Aorta (tissue), 5 donors: ENCODE measurements at regions not wholly inside any gene's neighbourhood (a gene's known extent, or its start where the extent isn't known, plus 50 kb on each side); places are given as distances from the start of the nearest gene placed in this dataset.

Source experiments
- ATAC-seq: fragments of 200-7000 bp; cut with Tn5 transposase; one replicate; pipeline ENCODE4 v1.9.1; 2022; ENCODE audit warnings: moderate library complexity; ENCODE audit not compliant: low FRiP score
- DNase-seq, 2 donors: peaks; one replicate each; pipeline ENCODE4 v3.0.0-alpha.2; 2020
- H3K27ac ChIP-seq, 2 donors: one replicate each; pipeline ENCODE4 v1.5.1; 2013; ENCODE audit warnings: low read length in 2 of 2, mild to moderate bottlenecking in 2 of 2, moderate library complexity in 2 of 2, control low read depth in 1 of 2, inconsistent platforms in 1 of 2, low read depth in 1 of 2
- H3K27me3 ChIP-seq, 2 donors: one replicate each; pipeline ENCODE4 v1.6.1; 2013; ENCODE audit warnings: control low read depth in 1 of 2, low read length in 1 of 2, mild to moderate bottlenecking in 1 of 2, moderate library complexity in 1 of 2; ENCODE audit not compliant: insufficient read depth in 2 of 2, control insufficient read depth in 1 of 2
- H3K36me3 ChIP-seq, 2 donors: one replicate each; pipeline ENCODE4 v1.6.1; 2013; ENCODE audit warnings: control low read depth in 1 of 2, low read length in 1 of 2, mild to moderate bottlenecking in 1 of 2; ENCODE audit not compliant: insufficient read depth in 2 of 2, control insufficient read depth in 1 of 2
- H3K4me1 ChIP-seq, 2 donors: one replicate each; pipeline ENCODE4 v1.6.1; 2013; ENCODE audit warnings: low read length in 2 of 2, control low read depth in 1 of 2, mild to moderate bottlenecking in 1 of 2, moderate library complexity in 1 of 2; ENCODE audit not compliant: insufficient read depth in 2 of 2, control insufficient read depth in 1 of 2
- H3K4me3 ChIP-seq, 2 donors: one replicate each; pipeline ENCODE4 v1.5.1; 2013; ENCODE audit warnings: low read length in 2 of 2, control low read depth in 1 of 2, mild to moderate bottlenecking in 1 of 2
- H3K9me3 ChIP-seq: one replicate; pipeline ENCODE4 v1.6.1; 2013; ENCODE audit warnings: mild to moderate bottlenecking, low read length; ENCODE audit not compliant: control insufficient read depth
- WGBS, 2 donors: extraction: QIAGEN DNeasy Blood & Tissue Kit; methylation state at CpG; one replicate each; pipeline ENCODE4 v1.1.7; 2013; 5-methylcytosine and 5-hydroxymethylcytosine counted together
- intact Hi-C, 2 donors: fragments of 100-400 bp; cut with DNase I; formaldehyde crosslinking; loops; one replicate each; pipeline versions ENCODE4 v1.14.2 to v1.15.0; 2022
- donor health status: healthy with polysubstance abuse.
- donor health status: Bipolar disorder and iron deficiency.
- donor health status: DM: no; HTN: no; CAD: no.
- donor health status: DM: no; HTN: no; CAD: no.
- donor health status: DM: yes; HTN: yes; CAD: no.

DNA sequence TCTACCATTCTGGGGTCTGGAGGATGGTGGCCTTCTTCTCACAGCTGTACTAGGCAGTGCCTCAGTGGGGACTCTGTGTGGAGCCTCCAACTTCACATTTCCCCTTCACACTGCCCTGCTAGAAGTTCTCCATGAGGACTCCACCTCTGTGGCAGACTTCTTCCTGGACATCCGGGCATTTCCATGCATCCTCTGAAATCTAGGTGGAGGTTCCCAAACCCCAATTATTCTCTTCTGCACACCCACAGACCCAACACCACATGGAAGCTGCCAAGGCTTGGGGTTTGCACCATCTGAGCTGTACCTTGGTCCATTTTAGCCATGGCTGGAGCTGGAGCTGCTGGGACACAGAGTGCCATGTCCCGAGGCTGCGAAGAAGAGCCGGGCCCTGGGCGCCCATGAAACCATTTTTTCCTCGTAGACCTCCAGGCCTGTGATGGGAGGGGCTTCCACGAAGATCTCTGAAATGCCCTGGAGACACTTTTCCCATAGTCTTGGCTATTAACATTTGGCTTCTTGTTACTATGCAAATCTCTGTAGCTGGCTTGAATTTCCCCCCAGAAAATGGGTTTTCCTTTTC is 170.5 kb downstream of the FOXD2 start:
- H3K36me3 ChIP-seq = no peaks in the 10 kb centered on the region
- WGBS, 2 donors = 95 to 96% methylated on average over 7 of the region's 7 CpGs
- DNase-seq = no peak
- H3K9me3 ChIP-seq = peaks cover 6% of the 10 kb centered on the region
- H3K27me3 ChIP-seq = no peaks in the 10 kb centered on the region
- H3K27ac ChIP-seq = no peak overlapping the region
- intact Hi-C loops = no loop called here
- H3K4me1 ChIP-seq = no peaks in the 10 kb centered on the region
- ATAC-seq = no peak
- no peak overlapping the region for H3K4me3 ChIP-seq

DNA sequence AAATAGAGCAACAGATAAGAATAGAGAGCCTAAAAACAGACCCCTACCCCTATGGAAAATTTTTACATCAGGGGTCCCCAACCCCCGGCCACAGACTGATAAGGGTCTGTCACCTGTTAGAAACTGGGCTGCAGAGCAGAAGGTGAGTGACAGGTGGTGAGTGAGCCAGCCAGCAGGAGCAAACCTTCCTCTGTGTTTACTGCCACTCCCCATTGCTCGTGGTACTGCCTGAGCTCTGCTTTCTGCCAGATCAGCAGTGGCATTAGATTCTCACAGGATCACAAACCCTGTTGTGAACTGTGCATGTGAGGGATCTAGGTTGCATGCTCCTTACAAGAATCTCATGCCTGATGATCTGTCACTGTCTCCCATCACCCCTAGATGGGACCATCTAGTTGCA is 174.1 kb downstream of the FOXD2 start:
- Histone ChIP-seq H3K9me3 (peaks cover 4% of the 10 kb centered on the region), H3K36me3 (no peaks in the 10 kb centered on the region), H3K27ac (no peak overlapping the region), H3K27me3 (no peaks in the 10 kb centered on the region), H3K4me3 (no peak overlapping the region), H3K4me1 (no peaks in the 10 kb centered on the region)
- DNase-seq (no peak), ATAC-seq (no peak)
- intact Hi-C loops = no loop called here
- whole genome bisulfite sequencing, 2 donors = 75 to 79% methylated on average over 2 of the region's 2 CpGs

DNA sequence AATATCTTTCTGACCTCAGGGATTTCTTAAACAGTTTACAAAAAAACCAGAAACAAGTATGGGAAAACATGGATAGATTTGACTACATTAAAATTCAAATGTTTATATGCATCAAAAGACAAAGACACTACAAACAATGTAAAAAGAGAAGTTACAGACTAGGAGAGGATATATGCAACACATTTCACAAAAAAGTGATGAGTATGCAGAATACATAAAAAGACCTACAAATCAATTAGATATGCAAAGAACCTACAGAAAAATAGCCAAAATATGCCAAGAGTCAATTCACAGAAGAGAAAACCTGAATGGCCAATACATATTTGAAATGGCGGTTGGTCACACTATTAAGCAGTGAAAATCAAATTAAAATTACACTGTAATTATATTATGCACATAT is 175.0 kb downstream of the FOXD2 start:
- Histone ChIP-seq H3K36me3 (no peaks in the 10 kb centered on the region), H3K27me3 (no peaks in the 10 kb centered on the region), H3K4me3 (no peak overlapping the region), H3K27ac (no peak overlapping the region), H3K9me3 (peaks cover 2% of the 10 kb centered on the region), H3K4me1 (no peaks in the 10 kb centered on the region)
- no peak for DNase-seq
- intact Hi-C loops = no loop called here
- WGBS, 2 donors = 97% methylated on average over 1 of the region's 1 CpG
- ATAC-seq = no peak

DNA sequence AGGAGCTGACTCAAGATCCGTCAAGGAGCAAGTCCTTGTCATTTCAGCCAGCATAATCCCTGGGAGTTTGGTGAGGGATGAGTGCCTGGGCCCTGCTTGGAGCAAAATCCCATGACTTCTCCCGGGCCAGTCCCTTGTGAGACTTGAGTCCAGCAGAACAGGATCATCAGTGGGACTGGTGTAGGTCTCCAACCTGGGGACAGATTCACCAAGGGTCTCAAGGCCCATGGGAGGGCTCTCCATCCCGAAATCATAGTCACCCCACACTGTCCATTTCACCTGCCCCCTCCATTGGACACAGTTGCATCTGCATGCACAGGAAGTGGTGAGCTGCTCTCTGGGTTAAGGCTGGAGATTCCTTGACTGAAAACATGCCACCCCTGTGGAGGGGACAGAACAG is 178.2 kb downstream of the FOXD2 start:
- H3K36me3 ChIP-seq = no peaks in the 10 kb centered on the region
- DNase-seq (no peak), ATAC-seq (no peak)
- no peak overlapping the region for H3K27ac ChIP-seq
- no peaks in the 10 kb centered on the region for H3K27me3 ChIP-seq
- H3K4me3 ChIP-seq = no peak overlapping the region
- no peaks in the 10 kb centered on the region for H3K9me3 ChIP-seq
- H3K4me1 ChIP-seq = no peaks in the 10 kb centered on the region
- intact Hi-C loops = no loop called here
- WGBS, 2 donors = 95 to 100% methylated on average over 3 of the region's 3 CpGs

DNA sequence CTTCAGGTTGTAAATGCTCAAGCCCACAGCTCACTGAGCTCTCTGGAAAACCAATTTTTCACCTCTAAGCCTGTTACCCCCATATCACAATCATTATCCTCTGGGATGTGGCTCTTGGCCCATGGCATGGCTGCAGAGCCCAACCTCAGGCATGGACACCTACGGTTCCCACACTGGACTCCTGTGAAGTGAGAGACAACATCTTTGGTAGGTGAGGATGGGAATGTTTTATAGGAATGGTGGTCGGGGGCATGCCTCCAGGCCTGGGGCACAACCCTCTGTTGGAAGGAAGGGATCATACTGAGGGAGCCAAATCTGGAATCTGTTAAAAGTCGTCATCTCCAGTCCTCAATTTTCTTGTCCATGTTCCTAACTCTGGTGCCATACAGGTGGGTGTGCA is 179.1 kb downstream of the FOXD2 start:
- ATAC-seq (no peak), DNase-seq (no peak)
- Histone ChIP-seq H3K27me3 (no peaks in the 10 kb centered on the region), H3K4me3 (no peak overlapping the region), H3K9me3 (no peaks in the 10 kb centered on the region), H3K27ac (no peak overlapping the region), H3K4me1 (no peaks in the 10 kb centered on the region), H3K36me3 (no peaks in the 10 kb centered on the region)
- intact Hi-C loops = no loop called here
- WGBS, 2 donors = 96 to 98% methylated on average over 3 of the region's 3 CpGs

DNA sequence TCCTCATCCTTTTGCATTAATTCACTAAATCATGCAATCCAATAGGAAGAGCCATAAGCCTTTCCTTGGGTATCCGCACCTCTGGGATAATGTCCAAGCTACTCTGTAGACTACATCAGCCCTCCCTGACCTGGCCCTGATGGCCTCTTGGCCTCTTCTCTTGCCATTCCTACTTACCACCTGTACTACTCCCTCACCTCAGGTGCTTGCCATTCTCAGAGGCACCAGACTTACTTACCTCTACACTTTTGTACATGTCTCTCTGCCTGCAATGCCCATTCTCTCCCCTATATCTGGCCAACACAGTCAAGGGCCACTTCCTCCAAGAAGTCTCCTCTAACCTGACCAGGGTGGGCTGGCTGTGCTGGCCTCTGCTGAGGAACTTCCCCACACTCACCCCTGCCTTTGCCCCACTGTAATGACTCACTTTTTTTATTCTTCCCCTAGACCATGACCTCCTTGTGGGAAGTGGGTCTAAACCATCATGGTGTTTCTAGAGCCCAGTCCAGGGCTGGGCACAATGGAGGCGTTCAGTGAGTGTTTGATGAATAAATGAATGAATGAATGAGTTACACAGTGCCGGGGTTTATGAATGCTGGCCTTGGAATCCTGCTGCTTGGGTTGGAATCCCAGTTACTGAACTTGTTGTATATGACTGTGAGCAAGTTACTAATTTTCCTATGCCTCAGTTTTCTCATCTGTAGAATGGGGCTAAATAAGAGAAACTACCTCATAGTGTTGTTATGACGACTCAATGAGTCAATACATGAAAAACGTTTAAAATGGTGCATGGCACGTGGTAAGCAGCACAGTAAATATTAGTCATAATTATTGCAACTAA is 179.8 kb downstream of the FOXD2 start:
- 93 to 95% methylated on average over 6 of the region's 6 CpGs for WGBS, 2 donors
- no peak for DNase-seq
- H3K27me3 ChIP-seq = no peaks in the 10 kb centered on the region
- no peak overlapping the region for H3K4me3 ChIP-seq
- no peaks in the 10 kb centered on the region for H3K36me3 ChIP-seq
- no peak overlapping the region for H3K27ac ChIP-seq
- intact Hi-C loops = no loop called here
- ATAC-seq = no peak
- peaks cover 0 to 5% of the 10 kb centered on the region in 2 donors for H3K4me1 ChIP-seq
- no peaks in the 10 kb centered on the region for H3K9me3 ChIP-seq

DNA sequence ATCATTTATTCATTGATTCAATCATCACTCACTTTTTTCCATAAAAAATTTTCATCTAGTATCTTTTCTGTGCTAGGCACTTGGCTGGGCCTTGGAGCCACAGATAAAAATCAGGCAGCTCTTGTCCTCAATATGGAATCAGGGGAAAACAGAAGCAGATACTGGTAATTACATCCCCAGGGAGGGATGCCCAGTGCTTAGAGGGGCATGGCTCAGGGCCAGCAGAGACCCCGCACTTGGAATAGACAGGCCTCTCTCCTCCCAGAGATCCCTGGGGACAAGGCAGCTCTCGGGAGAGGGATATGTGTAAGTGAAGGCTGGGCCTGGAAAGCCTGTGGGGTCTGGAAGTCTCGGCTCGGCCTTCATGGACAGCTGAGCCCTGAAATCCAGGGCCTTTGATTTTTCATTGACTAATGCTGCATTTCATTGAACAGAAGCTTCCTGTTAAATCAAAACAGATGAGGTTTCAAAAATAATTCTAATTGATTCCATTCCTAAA is 180.4 kb downstream of the FOXD2 start:
- ATAC-seq (no peak), DNase-seq (no peak)
- H3K36me3 ChIP-seq = no peaks in the 10 kb centered on the region
- intact Hi-C loops = no loop called here
- no peaks in the 10 kb centered on the region for H3K27me3 ChIP-seq
- H3K4me3 ChIP-seq = no peak overlapping the region
- H3K4me1 ChIP-seq = peaks cover 0 to 6% of the 10 kb centered on the region in 2 donors
- no peak overlapping the region for H3K27ac ChIP-seq
- no peaks in the 10 kb centered on the region for H3K9me3 ChIP-seq
- WGBS, 2 donors = 95 to 96% methylated on average over 4 of the region's 4 CpGs

DNA sequence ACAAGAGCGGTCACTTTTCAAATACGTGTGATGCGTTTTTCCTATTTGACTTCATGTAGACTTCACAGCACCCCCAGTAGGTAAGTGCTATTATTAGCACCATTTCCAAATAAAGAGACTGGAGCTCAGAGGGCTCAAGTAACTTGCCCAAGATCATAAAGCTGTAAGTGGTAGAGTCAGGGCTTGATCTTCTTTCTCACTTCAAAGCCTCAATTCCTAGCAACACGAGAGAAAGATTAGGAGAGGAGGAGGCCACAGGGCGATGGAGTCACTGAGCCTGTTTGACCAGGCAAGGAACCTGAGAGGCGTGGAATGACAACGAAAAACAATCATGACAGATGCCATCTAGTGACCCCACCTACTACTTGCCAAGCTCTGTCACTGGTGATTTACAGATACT is 181.0 kb downstream of the FOXD2 start:
- intact Hi-C loops = no loop called here
- ATAC-seq (no peak), DNase-seq (no peak)
- Histone ChIP-seq H3K27ac (no peak overlapping the region), H3K36me3 (no peaks in the 10 kb centered on the region), H3K27me3 (no peaks in the 10 kb centered on the region), H3K4me1 (peaks cover 0 to 6% of the 10 kb centered on the region in 2 donors), H3K4me3 (no peak overlapping the region), H3K9me3 (no peaks in the 10 kb centered on the region)
- WGBS, 2 donors = 89 to 90% methylated on average over 7 of the region's 7 CpGs

DNA sequence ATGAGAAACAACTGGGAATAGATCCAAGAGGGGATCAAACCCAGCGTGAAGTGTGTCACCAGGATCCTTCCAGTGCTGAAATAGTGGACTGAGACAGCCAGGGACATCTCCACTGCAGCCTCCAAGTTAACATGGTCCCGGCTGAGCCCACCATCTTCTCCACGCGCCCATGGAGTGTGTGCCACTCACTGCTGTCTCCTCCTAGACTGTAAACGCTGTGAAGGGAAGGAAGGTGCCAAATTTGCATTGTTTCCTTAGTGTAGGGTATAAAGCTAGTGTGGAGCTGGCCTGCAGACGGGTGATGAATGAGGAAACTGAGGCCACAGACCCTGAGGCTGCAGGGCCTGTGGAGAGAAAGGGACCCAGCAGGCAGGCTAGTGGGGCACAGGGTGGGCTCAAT is 183.6 kb downstream of the FOXD2 start:
- Histone ChIP-seq H3K36me3 (no peaks in the 10 kb centered on the region), H3K27me3 (no peaks in the 10 kb centered on the region), H3K9me3 (no peaks in the 10 kb centered on the region), H3K4me3 (no peak overlapping the region), H3K27ac (no peak overlapping the region), H3K4me1 (peaks cover 0 to 6% of the 10 kb centered on the region in 2 donors)
- ATAC-seq (no peak), DNase-seq (peak in 1 of 2 donors; percentile 3)
- WGBS, 2 donors = 96% methylated on average over 6 of the region's 6 CpGs
- intact Hi-C loops = no loop called here
